Left ventricle myocardium inferior (tissue), 1 donor: ENCODE measurements at regions not wholly inside any gene's neighbourhood (a gene's known extent, or its start where the extent isn't known, plus 50 kb on each side); places are given as distances from the start of the nearest gene placed in this dataset.

ENCODE experiments used
- DNase-seq: peaks from one replicate; pipeline ENCODE4 v3.0.0-alpha.2; 2020
- H3K27ac ChIP-seq: fragments of 200-600 bp; replicated peaks from 2 replicates; pipeline ENCODE4 v1.8.0; 2021
- H3K27me3 ChIP-seq: fragments of 200-600 bp; 2 replicates; pipeline ENCODE4 v1.8.0; 2021; ENCODE audit warnings: low read depth
- H3K36me3 ChIP-seq: fragments of 200-600 bp; 2 replicates; pipeline ENCODE4 v1.8.0; 2021
- H3K4me1 ChIP-seq: fragments of 200-600 bp; 2 replicates; pipeline ENCODE4 v1.8.0; 2021
- H3K4me3 ChIP-seq: fragments of 200-600 bp; 2 replicates; pipeline ENCODE4 v1.8.0; 2021; ENCODE audit warnings: mild to moderate bottlenecking, moderate library complexity
- H3K9me3 ChIP-seq: fragments of 200-600 bp; replicated peaks from 2 replicates; pipeline ENCODE4 v1.8.0; 2021
- intact Hi-C: fragments of 100-400 bp; cut with micrococcal nuclease; formaldehyde crosslinking; loops from one replicate; pipeline ENCODE4 v1.11.0; 2022
- TF ChIP-seq, protein P1 (sequence below): fragments of 200-600 bp; IDR thresholded peaks from 2 replicates; pipeline ENCODE4 v1.8.0; 2021; ENCODE audit warnings: antibody characterized with exemption, mild to moderate bottlenecking, borderline replicate concordance
- donor health status: DM: no; HTN: yes; CAD: no; lungs with severe emphysema.

DNA sequence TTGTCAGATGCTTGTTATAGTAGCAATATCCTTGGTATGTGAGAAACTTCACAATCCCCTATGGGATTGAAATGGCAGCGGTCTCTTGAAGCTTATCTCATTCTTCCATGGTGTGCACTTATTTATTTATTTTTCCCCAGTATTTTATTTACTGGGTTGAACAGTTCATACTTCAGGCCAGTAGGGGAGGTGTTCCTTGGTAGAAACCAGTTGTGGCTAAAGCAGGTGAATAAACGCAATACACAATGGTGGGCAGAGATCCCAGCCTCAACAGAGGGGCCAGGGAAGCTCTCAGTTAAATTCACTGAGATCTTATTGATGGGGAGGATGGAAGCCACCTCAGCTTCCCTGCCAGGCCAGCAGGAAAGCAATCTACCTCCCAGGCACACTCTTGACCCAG, 93.7 kb upstream of the SRD5A2 start:
- no peak overlapping the region for H3K4me3 ChIP-seq
- intact Hi-C loops = no loop called here
- no peak for DNase-seq
- TF ChIP-seq, protein P1, sequence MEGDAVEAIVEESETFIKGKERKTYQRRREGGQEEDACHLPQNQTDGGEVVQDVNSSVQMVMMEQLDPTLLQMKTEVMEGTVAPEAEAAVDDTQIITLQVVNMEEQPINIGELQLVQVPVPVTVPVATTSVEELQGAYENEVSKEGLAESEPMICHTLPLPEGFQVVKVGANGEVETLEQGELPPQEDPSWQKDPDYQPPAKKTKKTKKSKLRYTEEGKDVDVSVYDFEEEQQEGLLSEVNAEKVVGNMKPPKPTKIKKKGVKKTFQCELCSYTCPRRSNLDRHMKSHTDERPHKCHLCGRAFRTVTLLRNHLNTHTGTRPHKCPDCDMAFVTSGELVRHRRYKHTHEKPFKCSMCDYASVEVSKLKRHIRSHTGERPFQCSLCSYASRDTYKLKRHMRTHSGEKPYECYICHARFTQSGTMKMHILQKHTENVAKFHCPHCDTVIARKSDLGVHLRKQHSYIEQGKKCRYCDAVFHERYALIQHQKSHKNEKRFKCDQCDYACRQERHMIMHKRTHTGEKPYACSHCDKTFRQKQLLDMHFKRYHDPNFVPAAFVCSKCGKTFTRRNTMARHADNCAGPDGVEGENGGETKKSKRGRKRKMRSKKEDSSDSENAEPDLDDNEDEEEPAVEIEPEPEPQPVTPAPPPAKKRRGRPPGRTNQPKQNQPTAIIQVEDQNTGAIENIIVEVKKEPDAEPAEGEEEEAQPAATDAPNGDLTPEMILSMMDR = no peak
- H3K27ac ChIP-seq = no peak overlapping the region
- no peaks in the 10 kb centered on the region for H3K27me3 ChIP-seq
- no peaks in the 10 kb centered on the region for H3K36me3 ChIP-seq
- no peaks in the 10 kb centered on the region for H3K4me1 ChIP-seq
- peaks cover 78% of the 10 kb centered on the region for H3K9me3 ChIP-seq

DNA sequence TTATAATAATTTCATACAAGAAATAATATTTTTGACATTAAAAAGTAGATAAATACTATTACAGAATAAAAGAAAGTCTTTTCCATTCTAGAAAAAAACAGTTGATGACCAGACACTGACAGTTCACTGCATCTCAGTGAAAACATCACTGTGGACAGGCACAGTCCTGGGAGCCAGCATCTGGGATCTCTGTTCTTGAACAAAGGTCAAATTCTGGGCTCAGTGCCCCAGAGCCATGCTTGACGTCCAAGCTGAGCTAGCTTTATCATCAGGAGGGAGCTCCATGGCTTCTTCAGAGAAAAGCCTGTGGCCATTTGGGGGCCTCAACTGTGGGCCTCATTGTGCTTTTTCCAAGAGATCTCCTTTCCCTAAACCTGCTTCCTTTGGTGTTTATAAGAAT, 86.1 kb upstream of the SRD5A2 start:
- peak; percentile 25 for DNase-seq
- Histone ChIP-seq H3K4me1 (no peaks in the 10 kb centered on the region), H3K27ac (no peak overlapping the region), H3K4me3 (no peak overlapping the region), H3K36me3 (no peaks in the 10 kb centered on the region), H3K9me3 (peaks cover 7% of the 10 kb centered on the region), H3K27me3 (no peaks in the 10 kb centered on the region)
- TF ChIP-seq, protein P1 = no peak
- intact Hi-C loops = no loop called here

DNA sequence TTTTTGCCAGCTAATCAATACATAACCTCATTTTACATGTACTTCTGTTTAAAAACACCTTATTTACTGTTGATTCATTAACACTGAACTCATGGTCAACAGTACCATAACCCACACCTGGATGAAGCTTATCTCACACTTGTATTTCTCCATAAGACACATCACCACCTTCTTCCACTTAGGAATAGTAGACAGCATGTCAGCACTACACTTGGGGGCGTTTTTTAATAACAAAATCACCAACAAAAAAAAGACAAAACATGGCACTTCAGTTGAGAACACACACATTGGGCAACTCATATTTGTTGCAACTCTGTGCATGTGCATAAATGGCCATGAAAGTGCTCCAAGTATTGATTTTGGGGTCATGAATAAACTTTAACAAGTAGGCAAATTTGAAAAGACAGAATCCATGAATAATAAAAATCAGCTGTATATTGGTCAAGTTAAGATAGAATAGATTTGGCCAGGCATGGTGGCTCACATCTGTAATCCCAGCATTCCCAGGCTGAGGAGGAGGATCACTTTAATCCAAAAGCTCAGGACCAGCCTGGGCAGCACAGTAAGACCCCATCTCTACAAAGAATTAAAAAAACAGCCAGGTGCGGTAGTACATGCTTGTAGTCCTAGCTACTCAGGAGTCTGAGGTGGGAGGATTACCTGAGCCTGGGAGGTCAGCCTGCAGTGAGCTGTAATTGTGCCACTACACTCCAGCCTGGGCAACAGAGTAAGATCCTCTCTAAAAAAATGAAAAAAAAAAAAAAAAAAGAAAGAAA, 84.4 kb upstream of the SRD5A2 start:
- H3K9me3 ChIP-seq = no peaks in the 10 kb centered on the region
- H3K27me3 ChIP-seq = no peaks in the 10 kb centered on the region
- TF ChIP-seq, protein P1 = no peak
- no peaks in the 10 kb centered on the region for H3K4me1 ChIP-seq
- H3K36me3 ChIP-seq = no peaks in the 10 kb centered on the region
- DNase-seq = no peak
- H3K27ac ChIP-seq = no peak overlapping the region
- intact Hi-C loops = no loop called here
- H3K4me3 ChIP-seq = no peak overlapping the region

DNA sequence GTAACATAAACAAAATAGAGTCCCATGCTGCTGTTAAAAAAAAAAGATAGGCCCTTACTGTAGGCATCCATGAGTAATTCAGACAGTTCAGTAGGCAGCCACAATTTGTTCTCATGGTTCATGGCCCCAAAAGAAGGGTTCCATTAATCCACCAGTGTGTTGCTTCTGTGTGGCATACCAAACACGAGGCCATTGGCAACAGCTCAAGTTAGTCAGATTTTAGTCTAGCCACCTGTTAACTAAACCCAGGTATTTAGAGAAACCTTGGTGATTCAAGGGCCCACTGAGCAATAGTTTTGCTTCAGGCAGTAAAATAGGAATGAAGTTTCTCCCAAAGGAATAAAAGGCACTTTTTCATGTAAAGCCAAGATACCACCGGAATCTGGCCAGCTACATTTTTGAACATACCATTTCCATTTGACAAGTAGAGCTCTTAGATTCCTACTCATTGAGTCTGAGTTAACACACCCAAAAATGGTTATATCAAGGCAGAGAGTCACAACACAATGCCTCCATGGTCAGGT, 80.1 kb upstream of the SRD5A2 start:
- Histone ChIP-seq H3K27me3 (no peaks in the 10 kb centered on the region), H3K4me1 (no peaks in the 10 kb centered on the region), H3K9me3 (peaks cover 5% of the 10 kb centered on the region), H3K36me3 (no peaks in the 10 kb centered on the region), H3K4me3 (no peak overlapping the region), H3K27ac (no peak overlapping the region)
- intact Hi-C loops = no loop called here
- TF ChIP-seq, protein P1 = no peak
- no peak for DNase-seq

DNA sequence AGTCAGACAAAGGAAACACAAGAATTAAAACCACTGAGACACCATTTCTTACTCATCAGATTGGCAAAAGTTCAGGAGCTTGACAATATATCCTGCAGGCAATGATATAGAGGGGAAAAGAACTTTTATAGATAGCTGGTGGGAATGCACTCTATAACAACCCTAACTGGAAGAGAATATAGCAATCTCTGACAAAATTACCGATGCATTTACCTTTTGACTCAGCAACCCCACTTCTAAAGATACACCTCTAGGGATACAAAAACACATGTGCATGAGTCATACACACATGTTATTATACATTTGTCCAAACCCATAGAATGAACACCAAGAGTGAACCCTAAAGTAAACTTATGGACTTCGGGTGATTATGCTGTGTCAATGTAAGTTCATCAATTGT, 79.4 kb upstream of the SRD5A2 start:
- Histone ChIP-seq H3K9me3 (peaks cover 5% of the 10 kb centered on the region), H3K4me1 (no peaks in the 10 kb centered on the region), H3K36me3 (no peaks in the 10 kb centered on the region), H3K27me3 (no peaks in the 10 kb centered on the region), H3K4me3 (no peak overlapping the region), H3K27ac (no peak overlapping the region)
- DNase-seq = no peak
- TF ChIP-seq, protein P1 = no peak
- intact Hi-C loops = no loop called here
